Fibroblast of lung (primary cell): ENCODE measurements at regions not wholly inside any gene's neighbourhood (a gene's known extent, or its start where the extent isn't known, plus 50 kb on each side); places are given as distances from the start of the nearest gene placed in this dataset.

Experiments
- DNase-seq, 2 donors: peaks; one replicate each; pipeline versions ENCODE4 v3.0.0 to v3.0.0-alpha.2; 2010; ENCODE audit warnings: low read depth in 2 of 2
- H2AFZ ChIP-seq: 2 replicates; pipeline ENCODE4 v1.5.1; 2012; ENCODE audit warnings: low read length, control low read depth, inconsistent platforms
- H3K27ac ChIP-seq: 2 replicates; pipeline ENCODE4 v1.5.1; 2011; ENCODE audit warnings: low read length, control low read depth; ENCODE audit not compliant: insufficient read depth
- H3K27me3 ChIP-seq: 2 replicates; pipeline ENCODE4 v1.5.1; 2011; ENCODE audit warnings: mild to moderate bottlenecking, low read length; ENCODE audit not compliant: control insufficient read depth, insufficient read depth
- H3K36me3 ChIP-seq: 2 replicates; pipeline ENCODE4 v1.5.1; 2011; ENCODE audit warnings: low read length; ENCODE audit not compliant: control insufficient read depth, insufficient read depth
- H3K4me1 ChIP-seq: 2 replicates; pipeline ENCODE4 v1.5.1; 2011; ENCODE audit warnings: low read length; ENCODE audit not compliant: control insufficient read depth, insufficient read depth; ENCODE audit errors: extremely low read depth
- H3K4me2 ChIP-seq: 2 replicates; pipeline ENCODE4 v1.5.1; 2011; ENCODE audit warnings: low read length, control low read depth; ENCODE audit not compliant: insufficient read depth; ENCODE audit errors: extremely low read depth
- H3K4me3 ChIP-seq, 4 experiments: fragments of 200-600 bp in 1 of 4; sonication (generic) in 1 of 4; replicated peaks in 1 of 4; 2 replicates each; pipeline ENCODE4 v1.5.1; 2011 to 2016; ENCODE audit warnings: low read length in 4 of 4, low read depth in 3 of 4, mild to moderate bottlenecking in 3 of 4, control low read depth in 2 of 4, inconsistent platforms in 1 of 4, mixed read lengths in 1 of 4; ENCODE audit not compliant: insufficient read depth in 1 of 4; ENCODE audit errors: control extremely low read depth in 1 of 4
- H3K79me2 ChIP-seq: 2 replicates; pipeline ENCODE4 v1.5.1; 2012; ENCODE audit warnings: mild to moderate bottlenecking, low read length, inconsistent platforms; ENCODE audit not compliant: control insufficient read depth, insufficient read depth
- H3K9ac ChIP-seq: 2 replicates; pipeline ENCODE4 v1.5.1; 2011; ENCODE audit warnings: mild to moderate bottlenecking, low read length, control low read depth; ENCODE audit not compliant: insufficient read depth
- H3K9me3 ChIP-seq: 2 replicates; pipeline ENCODE4 v1.5.1; 2012; ENCODE audit warnings: low read depth, low read length; ENCODE audit not compliant: control insufficient read depth, insufficient read depth
- H4K20me1 ChIP-seq: 2 replicates; pipeline ENCODE4 v1.5.1; 2011; ENCODE audit warnings: low read length; ENCODE audit not compliant: control insufficient read depth, insufficient read depth; ENCODE audit errors: extremely low read depth
- EZH2 ChIP-seq: IDR thresholded peaks from 2 replicates; pipeline ENCODE4 v1.5.1; 2012; ENCODE audit warnings: low read length, control low read depth, mild to moderate bottlenecking; ENCODE audit errors: missing control alignments
- TF ChIP-seq, protein P1 (sequence below), 2 donors: IDR thresholded peaks in 1 of 2; conservative IDR thresholded peaks in 1 of 2; 1 replicate in 1 of 2; 2 replicates in 1 of 2; pipeline ENCODE4 v1.5.1; 2011 to 2012; ENCODE audit warnings: low read length in 2 of 2, control low read depth in 1 of 2, inconsistent platforms in 1 of 2, low read depth in 1 of 2, mild to moderate bottlenecking in 1 of 2

DNA sequence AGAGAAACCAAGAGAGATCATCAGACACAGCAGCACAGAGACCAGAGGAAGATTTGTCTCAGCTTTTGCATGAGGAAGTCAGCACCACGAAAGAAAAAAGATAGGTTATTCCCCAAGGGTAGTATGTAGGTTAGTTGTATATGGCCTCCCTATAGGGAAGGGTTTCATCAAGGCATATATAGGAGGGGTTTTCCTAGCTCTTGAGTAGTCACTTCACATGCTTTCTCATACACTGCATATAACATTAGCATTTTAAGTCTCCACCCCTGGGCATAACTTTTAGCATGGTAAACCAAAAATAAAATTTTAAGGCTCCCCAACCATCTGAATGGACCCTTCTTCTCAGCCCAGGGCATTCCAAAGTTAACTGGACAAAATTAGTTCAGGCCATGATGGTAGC lies 1571.6 kb upstream of the ACO1 start:
- no peak for TF ChIP-seq EZH2
- TF ChIP-seq, protein P1, sequence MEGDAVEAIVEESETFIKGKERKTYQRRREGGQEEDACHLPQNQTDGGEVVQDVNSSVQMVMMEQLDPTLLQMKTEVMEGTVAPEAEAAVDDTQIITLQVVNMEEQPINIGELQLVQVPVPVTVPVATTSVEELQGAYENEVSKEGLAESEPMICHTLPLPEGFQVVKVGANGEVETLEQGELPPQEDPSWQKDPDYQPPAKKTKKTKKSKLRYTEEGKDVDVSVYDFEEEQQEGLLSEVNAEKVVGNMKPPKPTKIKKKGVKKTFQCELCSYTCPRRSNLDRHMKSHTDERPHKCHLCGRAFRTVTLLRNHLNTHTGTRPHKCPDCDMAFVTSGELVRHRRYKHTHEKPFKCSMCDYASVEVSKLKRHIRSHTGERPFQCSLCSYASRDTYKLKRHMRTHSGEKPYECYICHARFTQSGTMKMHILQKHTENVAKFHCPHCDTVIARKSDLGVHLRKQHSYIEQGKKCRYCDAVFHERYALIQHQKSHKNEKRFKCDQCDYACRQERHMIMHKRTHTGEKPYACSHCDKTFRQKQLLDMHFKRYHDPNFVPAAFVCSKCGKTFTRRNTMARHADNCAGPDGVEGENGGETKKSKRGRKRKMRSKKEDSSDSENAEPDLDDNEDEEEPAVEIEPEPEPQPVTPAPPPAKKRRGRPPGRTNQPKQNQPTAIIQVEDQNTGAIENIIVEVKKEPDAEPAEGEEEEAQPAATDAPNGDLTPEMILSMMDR (conservative IDR thresholded peaks at IDR 0.05 in 1 of 2, IDR thresholded peaks at IDR 0.05 in 1 of 2; ENCODE audit: low read depth in 1 of 2, low read length in 2 of 2): no peak
- Histone ChIP-seq H3K4me3 (no peak overlapping the region), H2AFZ (no peak overlapping the region), H3K27me3 (no peaks in the 10 kb centered on the region), H3K9me3 (no peaks in the 10 kb centered on the region), H3K36me3 (no peaks in the 10 kb centered on the region), H3K4me1 (no peaks in the 10 kb centered on the region), H3K9ac (no peak overlapping the region), H3K79me2 (no peaks in the 10 kb centered on the region), H3K27ac (no peak overlapping the region), H3K4me2 (no peak overlapping the region), H4K20me1 (no peaks in the 10 kb centered on the region)
- DNase-seq: no peak

DNA sequence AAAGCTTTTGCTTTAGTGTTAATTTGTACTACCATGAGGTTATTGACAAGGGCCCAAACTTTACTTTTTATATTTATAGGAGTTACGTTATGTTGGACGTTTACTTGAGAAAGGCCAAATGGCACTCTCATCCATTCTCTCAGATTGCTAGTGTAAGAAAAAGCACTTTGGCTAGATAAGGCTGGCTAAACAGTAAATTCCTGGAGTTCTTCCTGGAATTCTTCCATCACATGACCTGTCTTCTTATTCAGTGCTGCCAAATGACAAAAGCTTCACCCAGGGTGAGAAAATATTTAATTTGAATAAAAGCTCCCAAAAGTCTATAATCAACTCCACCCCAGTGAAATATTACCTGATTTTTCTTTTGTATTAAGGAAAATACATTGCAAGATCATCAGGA lies 1568.9 kb upstream of the ACO1 start:
- Histone ChIP-seq H3K36me3 (no peaks in the 10 kb centered on the region), H2AFZ (no peak overlapping the region), H3K4me1 (no peaks in the 10 kb centered on the region), H3K27ac (no peak overlapping the region), H3K4me2 (no peak overlapping the region), H4K20me1 (no peaks in the 10 kb centered on the region), H3K4me3 (no peak overlapping the region), H3K9ac (no peak overlapping the region), H3K9me3 (no peaks in the 10 kb centered on the region), H3K79me2 (no peaks in the 10 kb centered on the region), H3K27me3 (no peaks in the 10 kb centered on the region)
- DNase-seq: no peak
- no peak for TF ChIP-seq EZH2
- TF ChIP-seq, protein P1 (conservative IDR thresholded peaks at IDR 0.05 in 1 of 2, IDR thresholded peaks at IDR 0.05 in 1 of 2; ENCODE audit: low read depth in 1 of 2, low read length in 2 of 2): no peak

DNA sequence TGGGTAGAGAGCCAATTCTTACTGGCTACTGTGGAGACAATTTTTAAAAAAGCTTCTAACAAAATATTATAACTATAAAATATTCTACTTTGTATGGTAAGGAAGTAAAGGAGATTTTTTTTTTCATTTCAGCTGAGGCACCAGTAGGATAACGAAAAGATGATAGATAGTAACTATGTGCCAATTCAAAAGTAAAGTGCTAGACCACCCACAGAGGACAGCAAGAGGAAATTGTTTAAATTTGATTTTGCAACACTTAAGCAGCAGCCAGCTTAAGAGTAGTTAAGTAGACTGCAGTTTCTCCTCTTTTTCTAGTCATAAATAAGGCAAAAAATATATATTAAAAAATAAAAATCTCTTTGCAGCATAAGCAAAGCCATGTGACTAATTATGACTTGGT lies 1539.3 kb upstream of the ACO1 start:
- Histone ChIP-seq H3K4me3 (no peak overlapping the region), H3K4me1 (no peaks in the 10 kb centered on the region), H3K9me3 (no peaks in the 10 kb centered on the region), H3K27ac (no peak overlapping the region), H3K9ac (no peak overlapping the region), H4K20me1 (no peaks in the 10 kb centered on the region), H2AFZ (no peak overlapping the region), H3K4me2 (no peak overlapping the region), H3K27me3 (no peaks in the 10 kb centered on the region), H3K79me2 (no peaks in the 10 kb centered on the region), H3K36me3 (no peaks in the 10 kb centered on the region)
- TF ChIP-seq EZH2: no peak
- TF ChIP-seq, protein P1 (conservative IDR thresholded peaks at IDR 0.05 in 1 of 2, IDR thresholded peaks at IDR 0.05 in 1 of 2; ENCODE audit: low read depth in 1 of 2, low read length in 2 of 2): no peak
- DNase-seq: no peak
